Sciatic nerve (tissue), 2 donors: ENCODE measurements at regions not wholly inside any gene's neighbourhood (a gene's known extent, or its start where the extent isn't known, plus 50 kb on each side); places are given as distances from the start of the nearest gene placed in this dataset.
"Not testable (repeated sequence)": the region's sequence is repeated elsewhere in the genome, so short reads cannot be mapped to it uniquely, and the experiment has no call there.

Experiments used
- ATAC-seq: fragments of 200-7000 bp; cut with Tn5 transposase; one replicate; pipeline ENCODE4 v1.9.1; 2020; ENCODE audit warnings: mild to moderate bottlenecking, moderate library complexity
- DNase-seq: peaks from one replicate; pipeline ENCODE4 v3.0.0-alpha.2; 2020; ENCODE audit warnings: low spot score
- intact Hi-C: fragments of 100-400 bp; cut with DNase I; formaldehyde crosslinking; loops from one replicate; pipeline ENCODE4 v1.14.2; 2022
- donor health status: DM: no; HTN: no; CAD: no.
- donor health status: DM: no; HTN: no; CAD: no.

DNA sequence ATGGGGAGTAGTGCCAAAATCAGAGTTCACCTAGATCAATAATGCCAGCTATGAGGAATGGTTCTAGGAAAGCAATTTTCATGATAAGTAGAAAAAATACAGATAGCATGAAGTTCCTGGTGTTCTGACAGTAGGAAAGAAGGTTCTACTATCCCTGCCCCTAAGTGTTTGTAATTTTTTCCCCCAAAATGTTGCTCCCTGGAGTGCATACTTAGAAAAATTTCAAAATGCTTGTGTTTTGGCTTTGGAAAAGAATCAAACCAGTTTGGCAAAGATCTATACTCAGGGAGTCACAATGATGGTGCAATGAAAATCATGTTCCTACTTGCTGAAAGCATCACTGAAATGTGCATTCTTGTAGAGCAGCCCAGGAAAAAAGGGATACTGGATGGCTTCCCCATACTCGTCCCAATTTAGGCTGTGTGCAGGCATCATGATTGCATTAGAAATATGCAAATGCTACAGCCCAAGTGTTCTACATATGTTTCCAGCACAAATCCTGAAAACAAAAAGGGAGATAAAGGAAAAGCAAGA lies 74.7 kb downstream of the LPAR4 start:
- peak; percentile 79 for ATAC-seq

DNA sequence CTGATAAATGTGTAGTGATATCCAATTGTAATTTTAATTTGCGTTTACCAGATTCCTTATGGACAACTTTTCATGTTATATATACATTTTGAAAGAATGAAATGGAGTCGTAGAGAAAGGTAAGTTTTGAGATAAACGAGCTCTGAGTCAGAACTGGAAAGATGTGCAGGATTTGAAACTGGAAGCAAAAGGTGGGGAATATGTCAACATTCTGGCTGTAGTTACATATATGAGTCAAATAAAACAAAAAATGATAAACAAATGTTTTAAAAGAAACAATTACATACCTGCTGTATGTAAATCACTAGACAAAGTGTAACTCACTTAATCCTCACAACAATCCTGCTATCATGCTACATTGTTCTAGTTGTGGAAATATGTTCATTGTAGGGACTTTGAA lies 84.0 kb downstream of the LPAR4 start:
- DNase-seq, result no peak
- no peak for ATAC-seq
- intact Hi-C loops, result no loop called here

More for the DNA sequence above, 74.7 kb downstream of the LPAR4 start:
- DNase-seq, result no peak
- intact Hi-C loops, result no loop called here

DNA sequence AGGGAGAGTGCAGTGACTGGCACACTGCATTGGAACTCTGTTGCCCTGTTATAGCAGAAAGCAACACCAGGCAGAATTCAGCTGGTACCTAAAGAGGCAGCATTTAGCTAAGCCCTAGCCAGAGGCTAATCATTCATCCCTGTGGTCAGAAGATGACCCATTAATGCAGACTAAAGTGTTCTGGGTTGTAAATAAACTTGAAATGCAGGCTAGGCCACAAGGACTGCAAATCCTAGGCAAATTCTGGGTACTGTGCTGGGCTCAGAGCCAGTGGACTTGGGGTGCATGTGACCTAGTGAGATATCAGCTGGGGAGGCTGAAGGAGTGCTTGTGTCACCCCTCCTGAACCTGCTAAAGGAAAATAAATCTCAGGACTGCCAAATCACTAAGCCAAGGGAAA lies 91.2 kb downstream of the LPAR4 start:
- DNase-seq, result no peak
- intact Hi-C loops, result no loop called here

DNA sequence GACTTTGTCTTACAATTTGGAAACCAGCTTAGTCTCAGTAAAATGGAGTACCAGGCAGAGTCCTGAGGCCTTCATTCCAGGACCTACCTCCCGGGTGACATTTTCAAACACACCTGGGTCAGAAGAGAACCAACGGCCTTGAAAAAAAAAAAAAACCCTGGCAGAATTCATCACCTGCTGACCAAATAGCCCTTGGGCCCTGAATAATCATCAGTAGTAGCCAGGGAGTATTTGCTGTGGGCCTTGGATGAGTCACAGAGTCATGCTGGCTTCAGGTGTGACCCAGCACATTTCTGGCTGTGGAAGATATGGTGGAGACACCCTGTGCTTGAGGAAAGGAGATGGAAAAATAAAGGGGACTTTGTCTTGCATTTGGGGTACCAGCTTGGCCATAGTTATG lies 92.2 kb downstream of the LPAR4 start:
- DNase-seq (no peak), ATAC-seq (no peak)
- intact Hi-C loops, result no loop called here

More for the DNA sequence above, 91.2 kb downstream of the LPAR4 start:
- ATAC-seq, result no peak

DNA sequence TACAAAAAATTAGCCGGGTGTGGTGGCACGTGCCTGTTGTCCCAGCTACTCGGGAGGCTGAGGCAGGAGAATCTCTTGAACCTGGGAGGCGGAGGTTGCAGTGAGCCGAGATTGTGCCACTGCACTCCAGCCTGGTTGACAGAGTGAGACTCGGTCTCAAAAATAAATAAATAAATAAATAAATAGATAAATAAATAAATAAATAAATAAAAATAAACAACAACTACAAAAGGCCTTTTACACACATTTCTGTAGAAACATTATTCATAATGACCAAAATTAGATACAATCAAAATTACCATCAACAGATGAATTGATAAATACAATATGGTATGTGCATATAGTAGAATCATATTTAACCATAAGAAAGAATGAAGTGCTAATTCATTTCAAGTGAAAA lies 96.7 kb downstream of the LPAR4 start:
- DNase-seq, intact Hi-C loops, ATAC-seq: not testable (repeated sequence)

DNA sequence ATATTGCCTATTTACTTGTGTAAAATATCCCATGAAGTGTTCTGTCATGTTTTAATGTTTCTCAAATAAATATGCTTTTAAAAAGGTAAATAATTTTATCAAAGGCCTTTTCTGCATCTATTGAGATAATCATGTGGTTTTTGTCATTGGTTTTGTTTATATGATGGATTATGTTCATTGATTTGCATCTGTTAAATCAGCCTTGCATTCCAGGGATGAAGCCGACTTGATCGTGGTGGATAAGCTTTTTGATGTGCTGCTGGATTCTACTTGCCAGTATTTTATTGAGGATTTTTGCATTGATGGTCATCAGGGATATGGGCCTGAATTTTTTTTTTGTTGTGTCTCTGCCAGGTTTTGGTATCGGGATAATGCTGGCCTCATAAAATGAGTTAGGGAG lies 63.9 kb upstream of the P2RY10 start:
- intact Hi-C loops, ATAC-seq, DNase-seq: not testable (repeated sequence)

DNA sequence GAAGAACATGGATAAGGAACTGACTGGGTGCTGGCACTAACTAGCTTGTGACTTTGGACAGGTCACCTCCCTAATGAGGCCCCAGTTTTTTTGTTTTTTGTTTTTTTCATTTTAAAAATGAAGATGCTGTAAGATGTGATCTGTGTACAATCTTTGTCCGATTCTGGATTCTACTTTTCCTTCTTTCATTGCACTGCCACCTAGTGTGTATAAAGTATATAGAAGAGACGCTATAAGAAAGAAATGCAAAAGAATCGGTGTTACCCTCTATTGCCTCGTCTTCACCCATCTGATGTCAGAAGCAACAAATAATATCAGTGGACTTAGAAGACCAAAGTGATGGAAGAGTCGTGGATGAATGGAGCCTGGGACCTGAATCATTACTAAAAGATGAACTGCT lies 58.6 kb upstream of the P2RY10 start:
- no peak for DNase-seq
- ATAC-seq, result no peak
- intact Hi-C loops, result no loop called here
